Esophagus muscularis mucosa (tissue), 4 donors: ENCODE measurements at regions not wholly inside any gene's neighbourhood (a gene's known extent, or its start where the extent isn't known, plus 50 kb on each side); places are given as distances from the start of the nearest gene placed in this dataset.

Experiments
- CTCF ChIP-seq, 3 experiments: fragments of 200-600 bp in 2 of 3; fragments of 450-650 bp in 1 of 3; sonication (generic) in 2 of 3; IDR thresholded peaks; one replicate each; pipeline ENCODE4 v1.5.1; 2017 to 2019; ENCODE audit warnings: antibody characterized with exemption in 3 of 3, mild to moderate bottlenecking in 2 of 3, moderate library complexity in 1 of 3
- EP300 ChIP-seq: sonication (generic); formaldehyde crosslinking; IDR thresholded peaks from one replicate; pipeline ENCODE4 v1.6.1; 2017; ENCODE audit warnings: antibody characterized with exemption
- POLR2A ChIP-seq: fragments of 450-650 bp; IDR thresholded peaks from one replicate; pipeline ENCODE4 v1.6.1; 2017; ENCODE audit warnings: antibody characterized with exemption, moderate library complexity, mild to moderate bottlenecking, low read depth
- POLR2AphosphoS5 ChIP-seq, 2 donors: sonication (generic); formaldehyde crosslinking; IDR thresholded peaks; one replicate each; pipeline ENCODE4 v1.6.1; 2017; ENCODE audit warnings: antibody characterized with exemption in 2 of 2

- TF ChIP-seq CTCF (IDR thresholded peaks at IDR 0.05) (no peak), POLR2A (no peak), POLR2AphosphoS5 (IDR thresholded peaks at IDR 0.05) (no peak), EP300 (no peak)
Measured at GRCh38 chr15:81471151-81471550, 97.1 kb upstream of the TMC3 start.
